Sigmoid colon (tissue), 4 donors: ENCODE measurements at regions not wholly inside any gene's neighbourhood (a gene's known extent, or its start where the extent isn't known, plus 50 kb on each side); places are given as distances from the start of the nearest gene placed in this dataset.

ENCODE experiments used
- EP300 ChIP-seq, 4 donors: sonication (generic); formaldehyde crosslinking; IDR thresholded peaks; one replicate each; pipeline ENCODE4 v1.6.1; 2017; ENCODE audit warnings: antibody characterized with exemption in 4 of 4
- POLR2A ChIP-seq, 2 donors: fragments of 450-650 bp; IDR thresholded peaks; one replicate each; pipeline ENCODE4 v1.6.1; 2016; ENCODE audit warnings: antibody characterized with exemption in 2 of 2, mild to moderate bottlenecking in 2 of 2, moderate library complexity in 2 of 2

- no peak for TF ChIP-seq POLR2A (IDR thresholded peaks at IDR 0.05)
- TF ChIP-seq EP300 (IDR thresholded peaks at IDR 0.05), result no peak
Measured at GRCh38 chr2:21291426-21291825, 167.7 kb downstream of the TDRD15 start.
